Stomach (tissue), 8 donors: ENCODE measurements at regions not wholly inside any gene's neighbourhood (a gene's known extent, or its start where the extent isn't known, plus 50 kb on each side); places are given as distances from the start of the nearest gene placed in this dataset.
A peak's percentile ranks its signal among the peaks of the same experiment; 100 is the strongest.

ENCODE experiments used
- DNase-seq, 2 donors: peaks; one replicate each; pipeline versions ENCODE4 v3.0.0 to v3.0.0-alpha.2; 2013 to 2019
- H3K27ac ChIP-seq, 5 donors: fragments of 200-600 bp in 4 of 5; sonication (generic) in 4 of 5; one replicate each; pipeline ENCODE4 v1.5.1; 2013 to 2019; ENCODE audit warnings: mild to moderate bottlenecking in 1 of 5, moderate library complexity in 1 of 5
- H3K27me3 ChIP-seq, 3 donors: fragments of 200-600 bp; sonication (generic); one replicate each; pipeline ENCODE4 v1.5.1; 2017 to 2019; ENCODE audit warnings: mixed run types in 1 of 3
- H3K36me3 ChIP-seq, 4 donors: fragments of 200-600 bp; sonication (generic); 1 replicate in 3 of 4; 2 replicates in 1 of 4; pipeline ENCODE4 v1.5.1; 2016 to 2019
- H3K4me1 ChIP-seq, 4 donors: fragments of 200-600 bp; sonication (generic); one replicate each; pipeline ENCODE4 v1.5.1; 2016 to 2019
- H3K4me3 ChIP-seq, 4 donors: fragments of 200-600 bp; sonication (generic) in 3 of 4; one replicate each; pipeline ENCODE4 v1.5.1; 2016 to 2019; ENCODE audit warnings: mild to moderate bottlenecking in 1 of 4
- H3K9me3 ChIP-seq, 4 donors: fragments of 200-600 bp; sonication (generic); one replicate each; pipeline ENCODE4 v1.5.1; 2016 to 2019
- EP300 ChIP-seq: sonication (generic); formaldehyde crosslinking; IDR thresholded peaks from one replicate; pipeline ENCODE4 v1.6.1; 2017; ENCODE audit warnings: antibody characterized with exemption
- POLR2A ChIP-seq, 4 donors: fragments of 450-650 bp; IDR thresholded peaks; one replicate each; pipeline ENCODE4 v1.6.1; 2016; ENCODE audit warnings: antibody characterized with exemption in 4 of 4, control low read depth in 2 of 4, mild to moderate bottlenecking in 1 of 4, moderate library complexity in 1 of 4
- POLR2AphosphoS5 ChIP-seq, 3 donors: sonication (generic); formaldehyde crosslinking; IDR thresholded peaks; one replicate each; pipeline ENCODE4 v1.6.1; 2016; ENCODE audit warnings: antibody characterized with exemption in 3 of 3
- WGBS, 5 donors: extraction: QIAGEN DNeasy Blood & Tissue Kit in 3 of 5; methylation state at CpG; one replicate each; pipeline versions ENCODE4 v1.1.5 to v1.1.7; 2013 to 2018; 5-methylcytosine and 5-hydroxymethylcytosine counted together
- intact Hi-C: fragments of 100-400 bp; cut with DNase I; formaldehyde crosslinking; loops from one replicate; pipeline ENCODE4 v1.15.1; 2023; ENCODE audit warnings: low total_unique reads
- TF ChIP-seq, protein P1 (sequence below), 7 experiments: fragments of 450-650 bp in 4 of 7; fragments of 200-600 bp in 3 of 7; sonication (generic) in 3 of 7; IDR thresholded peaks; one replicate each; pipeline ENCODE4 v1.5.1; 2016 to 2019; ENCODE audit warnings: antibody characterized with exemption in 7 of 7, control low read depth in 2 of 7, mild to moderate bottlenecking in 1 of 7
- donor health status: healthy with polysubstance abuse.
- donor health status: Bipolar disorder and iron deficiency.
- donor health status: healthy.

DNA sequence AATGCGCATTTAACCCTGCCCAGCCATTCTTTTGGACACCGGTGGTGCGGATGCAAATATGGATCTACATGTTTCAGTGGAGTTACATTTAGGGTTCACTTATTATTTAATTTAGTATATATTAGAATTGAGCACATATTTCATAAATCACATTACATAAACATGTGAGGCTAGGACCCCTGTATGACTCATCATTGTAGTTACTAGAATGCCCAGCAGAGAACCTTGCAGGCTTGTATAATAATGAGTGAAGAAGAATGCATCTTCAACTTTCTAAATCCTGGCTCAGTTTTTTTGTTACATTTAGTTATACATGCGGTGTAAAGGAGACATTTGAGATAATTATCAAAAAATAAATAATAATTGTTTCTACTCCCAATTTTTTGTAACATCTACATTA lies 369.0 kb downstream of the ATP23 start:
- TF ChIP-seq POLR2AphosphoS5 (IDR thresholded peaks at IDR 0.05) (no peak), EP300 (no peak), POLR2A (IDR thresholded peaks at IDR 0.05) (no peak)
- TF ChIP-seq, protein P1, sequence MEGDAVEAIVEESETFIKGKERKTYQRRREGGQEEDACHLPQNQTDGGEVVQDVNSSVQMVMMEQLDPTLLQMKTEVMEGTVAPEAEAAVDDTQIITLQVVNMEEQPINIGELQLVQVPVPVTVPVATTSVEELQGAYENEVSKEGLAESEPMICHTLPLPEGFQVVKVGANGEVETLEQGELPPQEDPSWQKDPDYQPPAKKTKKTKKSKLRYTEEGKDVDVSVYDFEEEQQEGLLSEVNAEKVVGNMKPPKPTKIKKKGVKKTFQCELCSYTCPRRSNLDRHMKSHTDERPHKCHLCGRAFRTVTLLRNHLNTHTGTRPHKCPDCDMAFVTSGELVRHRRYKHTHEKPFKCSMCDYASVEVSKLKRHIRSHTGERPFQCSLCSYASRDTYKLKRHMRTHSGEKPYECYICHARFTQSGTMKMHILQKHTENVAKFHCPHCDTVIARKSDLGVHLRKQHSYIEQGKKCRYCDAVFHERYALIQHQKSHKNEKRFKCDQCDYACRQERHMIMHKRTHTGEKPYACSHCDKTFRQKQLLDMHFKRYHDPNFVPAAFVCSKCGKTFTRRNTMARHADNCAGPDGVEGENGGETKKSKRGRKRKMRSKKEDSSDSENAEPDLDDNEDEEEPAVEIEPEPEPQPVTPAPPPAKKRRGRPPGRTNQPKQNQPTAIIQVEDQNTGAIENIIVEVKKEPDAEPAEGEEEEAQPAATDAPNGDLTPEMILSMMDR (IDR thresholded peaks at IDR 0.05) = no peak
- 87 to 93% (median 90%) methylated on average over 4 of the region's 4 CpGs for WGBS, 5 donors

DNA sequence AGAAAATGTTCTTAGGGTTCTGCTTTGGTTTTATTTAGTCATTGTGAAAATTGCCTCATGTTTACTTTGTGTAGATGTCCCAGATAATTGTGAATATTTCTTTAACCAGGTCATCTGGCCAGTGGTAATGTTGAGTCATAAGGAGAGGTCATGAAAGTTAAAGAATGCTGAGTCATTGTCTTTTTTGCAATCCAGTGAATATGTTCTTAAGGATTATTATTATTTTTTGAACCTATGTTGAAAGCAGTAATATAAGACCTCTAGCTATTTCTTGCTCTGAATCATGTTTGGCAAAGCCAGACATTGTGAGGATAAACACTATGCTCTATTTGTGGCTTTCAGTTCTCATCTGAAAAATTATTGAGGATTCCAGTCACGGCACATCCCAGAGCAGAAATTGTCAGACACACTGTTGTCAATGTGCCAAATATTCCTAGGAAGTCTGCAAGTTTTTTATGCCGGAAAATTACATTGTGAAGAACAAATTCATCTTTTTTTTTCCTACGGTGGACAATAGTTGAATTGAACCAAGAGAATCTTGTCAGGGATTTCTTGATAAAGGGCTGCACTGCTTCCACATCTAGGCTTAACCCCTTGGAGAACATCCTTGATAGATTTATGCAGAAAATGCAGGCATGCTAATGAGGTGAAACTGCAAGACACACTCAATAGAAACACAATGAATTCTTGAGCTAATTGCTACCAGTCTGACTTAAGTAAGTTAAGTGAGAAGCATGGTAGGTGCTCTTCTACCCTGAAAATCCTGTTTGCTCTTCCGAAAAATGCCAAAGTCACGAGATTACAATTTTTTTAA lies 369.6 kb downstream of the ATP23 start:
- Histone ChIP-seq H3K9me3 (peaks cover 0 to 5% (median 2%) of the 10 kb centered on the region in 4 donors), H3K27me3 (no peaks in the 10 kb centered on the region), H3K36me3 (no peaks in the 10 kb centered on the region), H3K4me1 (no peaks in the 10 kb centered on the region), H3K27ac (peak overlapping the region in 3 of 5 donors; percentile 3 to 48 (median 5)), H3K4me3 (no peak overlapping the region)
- WGBS, 5 donors = 58 to 73% (median 64%) methylated on average over 5 of the region's 5 CpGs
- DNase-seq = peak in 1 of 2 donors; percentile 25
- TF ChIP-seq, protein P1 (IDR thresholded peaks at IDR 0.05) = no peak
- peak in 1 of 3 donors; percentile 63 for TF ChIP-seq POLR2AphosphoS5 (IDR thresholded peaks at IDR 0.05)
- intact Hi-C loops = no loop called here

More for the DNA sequence above, 369.0 kb downstream of the ATP23 start:
- Histone ChIP-seq H3K27me3 (no peaks in the 10 kb centered on the region), H3K36me3 (no peaks in the 10 kb centered on the region), H3K4me1 (no peaks in the 10 kb centered on the region), H3K4me3 (no peak overlapping the region), H3K9me3 (peaks cover 0 to 5% (median 2%) of the 10 kb centered on the region in 4 donors), H3K27ac (peak overlapping the region in 1 of 5 donors; percentile 14)
- intact Hi-C loops = no loop called here
- DNase-seq = no peak

DNA sequence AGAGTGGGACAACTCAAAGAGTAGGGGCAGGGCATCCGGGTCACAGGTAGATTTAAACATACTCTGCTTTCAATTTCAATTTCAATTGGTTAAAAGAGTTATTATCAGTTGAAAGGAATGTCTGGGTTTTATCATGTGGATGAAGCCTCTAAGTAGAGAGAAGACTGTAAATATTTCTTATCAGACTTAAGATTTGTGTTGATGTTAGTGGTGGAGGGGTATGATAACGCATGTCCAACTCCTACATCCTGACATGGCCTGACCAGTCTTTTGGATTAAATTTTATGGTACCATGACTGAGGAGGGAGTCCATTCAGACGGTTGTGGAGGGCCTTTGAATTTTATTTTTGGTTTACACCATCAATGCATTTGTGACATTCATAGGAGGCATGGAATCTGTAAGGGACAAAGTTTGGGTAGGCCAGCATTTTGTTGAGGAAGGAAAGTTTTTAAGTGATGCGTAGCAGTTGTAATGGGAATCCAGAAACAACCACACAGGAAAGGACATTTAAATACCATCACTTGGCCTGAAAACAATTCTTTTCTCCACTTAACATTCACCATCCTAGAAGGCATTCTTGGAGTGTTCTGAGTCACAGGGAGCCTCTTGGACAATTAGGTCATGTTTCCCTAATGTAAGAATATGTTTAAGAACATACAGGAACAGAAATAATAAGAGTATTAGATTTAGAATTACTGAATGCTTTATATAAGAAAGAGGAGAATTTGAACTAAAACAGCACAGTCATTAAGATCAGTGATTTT lies 371.9 kb downstream of the ATP23 start:
- no peak for TF ChIP-seq EP300
- no peak for TF ChIP-seq POLR2AphosphoS5 (IDR thresholded peaks at IDR 0.05)
- TF ChIP-seq, protein P1 (IDR thresholded peaks at IDR 0.05) = no peak
- TF ChIP-seq POLR2A (IDR thresholded peaks at IDR 0.05) = no peak
- Histone ChIP-seq H3K27me3 (no peaks in the 10 kb centered on the region), H3K36me3 (no peaks in the 10 kb centered on the region), H3K4me3 (no peak overlapping the region), H3K9me3 (peaks cover 0 to 3% (median 2%) of the 10 kb centered on the region in 4 donors), H3K4me1 (no peaks in the 10 kb centered on the region), H3K27ac (no peak overlapping the region)
- DNase-seq = no peak
- 83 to 88% (median 83%) methylated on average over 4 of the region's 4 CpGs for WGBS, 5 donors
- intact Hi-C loops = no loop called here

DNA sequence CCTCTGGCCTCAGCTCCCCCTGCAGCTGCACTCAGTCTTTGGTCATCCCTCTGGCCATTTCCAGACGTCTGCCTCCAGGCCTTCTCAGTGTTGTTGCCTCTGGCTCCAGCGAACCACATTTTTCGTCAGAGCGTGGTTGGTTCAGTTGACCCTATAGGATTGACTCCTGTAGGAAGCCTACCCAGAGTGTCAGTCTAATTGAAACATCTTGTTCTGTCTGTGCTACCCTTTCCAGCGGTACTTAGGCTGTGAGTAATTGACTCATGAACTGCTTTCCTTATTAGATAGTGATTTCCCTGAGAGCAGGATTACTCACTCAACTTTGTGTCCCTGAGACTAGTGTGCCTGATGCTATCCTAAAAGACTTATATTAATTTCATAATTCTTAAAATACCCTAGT lies 373.2 kb downstream of the ATP23 start:
- H3K4me1 ChIP-seq = no peaks in the 10 kb centered on the region
- H3K36me3 ChIP-seq = no peaks in the 10 kb centered on the region
- TF ChIP-seq, protein P1 (IDR thresholded peaks at IDR 0.05) = no peak
- TF ChIP-seq POLR2AphosphoS5 (IDR thresholded peaks at IDR 0.05) (no peak), EP300 (no peak)
- H3K27me3 ChIP-seq = no peaks in the 10 kb centered on the region
- H3K9me3 ChIP-seq = peaks cover 0 to 11% (median 4%) of the 10 kb centered on the region in 4 donors
- no peak for DNase-seq
- intact Hi-C loops = no loop called here
- no peak overlapping the region for H3K4me3 ChIP-seq
- H3K27ac ChIP-seq = no peak overlapping the region
- 65 to 92% (median 85%) methylated on average over 5 of the region's 5 CpGs for WGBS, 5 donors
